ENCODE measurements at regions not wholly inside any gene's neighbourhood (a gene's known extent, or its start where the extent isn't known, plus 50 kb on each side); places are given as distances from the start of the nearest gene placed in this dataset.

DNA sequence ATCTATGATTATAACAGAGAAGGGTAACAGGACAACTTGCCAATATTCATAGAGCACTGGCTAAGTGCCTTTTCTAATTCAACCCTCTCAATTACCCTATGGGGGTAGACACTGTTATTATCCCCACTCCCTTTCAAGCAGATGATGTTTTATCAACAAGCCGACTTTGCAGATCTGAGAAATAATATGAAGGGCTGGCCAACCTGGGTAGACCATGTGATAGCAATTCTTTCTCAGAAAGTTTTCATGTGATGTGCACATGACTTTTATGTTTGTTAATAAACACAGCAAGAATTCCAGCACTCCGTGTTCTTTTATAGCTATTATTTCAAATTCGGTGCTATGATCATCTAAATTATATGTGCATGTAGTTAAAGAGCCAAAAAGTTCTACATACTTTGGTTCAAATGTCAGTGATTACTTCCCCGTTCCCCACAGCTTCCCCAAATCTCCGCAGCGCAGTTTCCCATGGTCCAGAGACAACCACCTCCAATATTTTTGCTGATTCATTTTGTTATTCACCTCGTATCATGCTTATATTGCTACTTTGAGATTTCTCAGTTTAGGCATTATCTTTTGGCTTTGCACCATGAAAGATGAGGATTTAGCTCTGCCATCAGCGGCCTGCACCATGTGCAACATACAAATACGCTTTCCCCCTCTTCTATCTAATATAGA lies 96.7 kb upstream of the GADD45A start:
- Histone ChIP-seq H3K4me3 (ENCODE audit: low read length) (no peak overlapping the region), H3K9me3 (ENCODE audit: low read length) (no peaks in the 10 kb centered on the region), H3K9me2 (ENCODE audit: insufficient read depth, low read length) (no peaks in the 10 kb centered on the region), H2AFZ (ENCODE audit: low read depth, low read length) (no peak overlapping the region), H3K79me2 (replicated peaks; ENCODE audit: insufficient read depth, low read length) (no peaks in the 10 kb centered on the region), H3K9ac (ENCODE audit: low read length) (no peak overlapping the region), H3K27ac (ENCODE audit: low read length) (no peak overlapping the region), H3K27me3 (ENCODE audit: insufficient read depth, low read depth, low read length) (no peaks in the 10 kb centered on the region), H3F3A (ENCODE audit: insufficient read depth, low read length, poor library complexity, severe bottlenecking) (no peaks in the 10 kb centered on the region), H3K4me2 (ENCODE audit: low read length) (no peak overlapping the region), H4K20me1 (ENCODE audit: insufficient read depth) (no peaks in the 10 kb centered on the region), H3K36me3 (ENCODE audit: insufficient read depth, low read length) (no peaks in the 10 kb centered on the region)
- TF ChIP-seq EZH2 (IDR thresholded peaks at IDR 0.05; ENCODE audit: borderline replicate concordance, insufficient read depth, low read length, poor library complexity, severe bottlenecking) (no peak), SMC3 (conservative IDR thresholded peaks at IDR 0.05; ENCODE audit: poor library complexity) (no peak), RAD21 (conservative IDR thresholded peaks at IDR 0.05) (no peak), TAF1 (IDR thresholded peaks at IDR 0.05; ENCODE audit: low read depth) (no peak), POLR2AphosphoS5 (IDR thresholded peaks at IDR 0.05) (no peak), EP300 (conservative IDR thresholded peaks at IDR 0.05; ENCODE audit: poor library complexity, severe bottlenecking) (no peak), MXI1 (conservative IDR thresholded peaks at IDR 0.05; ENCODE audit: poor library complexity, severe bottlenecking) (no peak)
- TF ChIP-seq, protein P1, sequence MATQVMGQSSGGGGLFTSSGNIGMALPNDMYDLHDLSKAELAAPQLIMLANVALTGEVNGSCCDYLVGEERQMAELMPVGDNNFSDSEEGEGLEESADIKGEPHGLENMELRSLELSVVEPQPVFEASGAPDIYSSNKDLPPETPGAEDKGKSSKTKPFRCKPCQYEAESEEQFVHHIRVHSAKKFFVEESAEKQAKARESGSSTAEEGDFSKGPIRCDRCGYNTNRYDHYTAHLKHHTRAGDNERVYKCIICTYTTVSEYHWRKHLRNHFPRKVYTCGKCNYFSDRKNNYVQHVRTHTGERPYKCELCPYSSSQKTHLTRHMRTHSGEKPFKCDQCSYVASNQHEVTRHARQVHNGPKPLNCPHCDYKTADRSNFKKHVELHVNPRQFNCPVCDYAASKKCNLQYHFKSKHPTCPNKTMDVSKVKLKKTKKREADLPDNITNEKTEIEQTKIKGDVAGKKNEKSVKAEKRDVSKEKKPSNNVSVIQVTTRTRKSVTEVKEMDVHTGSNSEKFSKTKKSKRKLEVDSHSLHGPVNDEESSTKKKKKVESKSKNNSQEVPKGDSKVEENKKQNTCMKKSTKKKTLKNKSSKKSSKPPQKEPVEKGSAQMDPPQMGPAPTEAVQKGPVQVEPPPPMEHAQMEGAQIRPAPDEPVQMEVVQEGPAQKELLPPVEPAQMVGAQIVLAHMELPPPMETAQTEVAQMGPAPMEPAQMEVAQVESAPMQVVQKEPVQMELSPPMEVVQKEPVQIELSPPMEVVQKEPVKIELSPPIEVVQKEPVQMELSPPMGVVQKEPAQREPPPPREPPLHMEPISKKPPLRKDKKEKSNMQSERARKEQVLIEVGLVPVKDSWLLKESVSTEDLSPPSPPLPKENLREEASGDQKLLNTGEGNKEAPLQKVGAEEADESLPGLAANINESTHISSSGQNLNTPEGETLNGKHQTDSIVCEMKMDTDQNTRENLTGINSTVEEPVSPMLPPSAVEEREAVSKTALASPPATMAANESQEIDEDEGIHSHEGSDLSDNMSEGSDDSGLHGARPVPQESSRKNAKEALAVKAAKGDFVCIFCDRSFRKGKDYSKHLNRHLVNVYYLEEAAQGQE (IDR thresholded peaks at IDR 0.05; ENCODE audit: borderline replicate concordance), result no peak
- TF ChIP-seq, protein P2, sequence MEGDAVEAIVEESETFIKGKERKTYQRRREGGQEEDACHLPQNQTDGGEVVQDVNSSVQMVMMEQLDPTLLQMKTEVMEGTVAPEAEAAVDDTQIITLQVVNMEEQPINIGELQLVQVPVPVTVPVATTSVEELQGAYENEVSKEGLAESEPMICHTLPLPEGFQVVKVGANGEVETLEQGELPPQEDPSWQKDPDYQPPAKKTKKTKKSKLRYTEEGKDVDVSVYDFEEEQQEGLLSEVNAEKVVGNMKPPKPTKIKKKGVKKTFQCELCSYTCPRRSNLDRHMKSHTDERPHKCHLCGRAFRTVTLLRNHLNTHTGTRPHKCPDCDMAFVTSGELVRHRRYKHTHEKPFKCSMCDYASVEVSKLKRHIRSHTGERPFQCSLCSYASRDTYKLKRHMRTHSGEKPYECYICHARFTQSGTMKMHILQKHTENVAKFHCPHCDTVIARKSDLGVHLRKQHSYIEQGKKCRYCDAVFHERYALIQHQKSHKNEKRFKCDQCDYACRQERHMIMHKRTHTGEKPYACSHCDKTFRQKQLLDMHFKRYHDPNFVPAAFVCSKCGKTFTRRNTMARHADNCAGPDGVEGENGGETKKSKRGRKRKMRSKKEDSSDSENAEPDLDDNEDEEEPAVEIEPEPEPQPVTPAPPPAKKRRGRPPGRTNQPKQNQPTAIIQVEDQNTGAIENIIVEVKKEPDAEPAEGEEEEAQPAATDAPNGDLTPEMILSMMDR (IDR thresholded peaks at IDR 0.05; ENCODE audit: poor library complexity, severe bottlenecking), result no peak

DNA sequence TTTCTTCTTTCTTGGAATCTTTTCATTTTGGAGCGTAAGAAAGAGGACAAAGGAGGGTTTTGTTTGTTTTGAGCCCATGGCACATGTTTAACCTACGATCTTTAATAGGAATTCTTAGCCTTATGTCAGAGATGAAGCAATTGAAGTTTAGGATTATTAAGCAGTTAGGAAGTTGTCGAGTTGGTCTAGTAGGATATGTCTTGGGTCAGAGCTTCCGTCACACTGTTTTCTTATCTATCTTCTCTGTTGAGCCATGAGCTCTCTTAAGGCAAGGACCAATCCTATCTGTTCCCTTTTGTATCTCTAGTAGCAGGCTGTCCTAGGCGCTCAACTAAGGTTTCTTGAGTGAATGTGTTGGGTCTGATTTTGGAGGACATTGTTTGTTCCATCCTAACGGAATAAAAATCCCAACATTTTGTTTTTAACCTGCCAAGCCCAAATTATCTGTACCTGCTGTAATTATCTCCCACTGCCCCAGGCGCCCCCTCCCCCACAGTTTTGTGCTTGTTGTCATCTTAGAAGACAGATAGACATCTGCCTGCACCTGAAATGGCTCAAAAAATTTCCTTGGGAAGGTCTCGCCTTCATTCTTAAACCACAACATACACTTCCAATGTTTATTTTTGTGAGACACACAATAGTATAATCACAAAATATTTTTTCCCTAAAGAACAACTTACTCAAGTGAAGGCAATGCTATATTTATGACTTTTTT lies 95.3 kb upstream of the GADD45A start:
- Histone ChIP-seq H2AFZ (ENCODE audit: low read depth, low read length) (no peak overlapping the region), H3K9me2 (ENCODE audit: insufficient read depth, low read length) (no peaks in the 10 kb centered on the region), H3K9ac (ENCODE audit: low read length) (no peak overlapping the region), H3K79me2 (replicated peaks; ENCODE audit: insufficient read depth, low read length) (no peaks in the 10 kb centered on the region), H3F3A (ENCODE audit: insufficient read depth, low read length, poor library complexity, severe bottlenecking) (no peaks in the 10 kb centered on the region), H3K36me3 (ENCODE audit: insufficient read depth, low read length) (no peaks in the 10 kb centered on the region), H3K4me2 (ENCODE audit: low read length) (no peak overlapping the region), H3K27ac (ENCODE audit: low read length) (no peak overlapping the region), H3K4me3 (ENCODE audit: low read length) (no peak overlapping the region), H3K27me3 (ENCODE audit: insufficient read depth, low read depth, low read length) (no peaks in the 10 kb centered on the region), H4K20me1 (ENCODE audit: insufficient read depth) (no peaks in the 10 kb centered on the region), H3K9me3 (ENCODE audit: low read length) (no peaks in the 10 kb centered on the region)
- TF ChIP-seq MXI1 (conservative IDR thresholded peaks at IDR 0.05; ENCODE audit: poor library complexity, severe bottlenecking) (no peak), RAD21 (conservative IDR thresholded peaks at IDR 0.05) (no peak), EZH2 (IDR thresholded peaks at IDR 0.05; ENCODE audit: borderline replicate concordance, insufficient read depth, low read length, poor library complexity, severe bottlenecking) (no peak), POLR2AphosphoS5 (IDR thresholded peaks at IDR 0.05) (no peak), TAF1 (IDR thresholded peaks at IDR 0.05; ENCODE audit: low read depth) (no peak), SMC3 (conservative IDR thresholded peaks at IDR 0.05; ENCODE audit: poor library complexity) (no peak), EP300 (conservative IDR thresholded peaks at IDR 0.05; ENCODE audit: poor library complexity, severe bottlenecking) (no peak)
- TF ChIP-seq, protein P1 (IDR thresholded peaks at IDR 0.05; ENCODE audit: borderline replicate concordance), result no peak
- TF ChIP-seq, protein P2 (IDR thresholded peaks at IDR 0.05; ENCODE audit: poor library complexity, severe bottlenecking), result no peak

Measured in neural cell (in vitro differentiated cells).